ENCODE measurements at regions not wholly inside any gene's neighbourhood (a gene's known extent, or its start where the extent isn't known, plus 50 kb on each side); places are given as distances from the start of the nearest gene placed in this dataset.

DNA sequence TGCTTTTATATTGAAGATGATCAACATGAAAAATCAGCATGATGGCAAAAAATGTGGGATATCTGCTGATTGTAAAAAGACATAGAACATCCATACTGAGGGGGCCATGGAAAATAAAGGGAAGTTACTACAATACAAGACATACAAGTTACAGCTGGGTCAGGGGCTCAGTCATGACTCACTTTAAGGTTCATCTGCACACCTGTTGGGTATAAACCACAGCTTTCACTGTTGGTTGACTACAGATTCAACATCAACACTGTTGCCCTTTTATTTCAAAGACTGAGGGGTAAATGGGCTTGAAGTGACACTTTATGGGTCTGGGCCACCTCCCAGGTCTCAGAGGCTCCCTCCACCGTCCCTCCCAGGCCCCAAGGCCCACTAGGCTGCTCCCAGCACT lies 98.1 kb upstream of the IRS2 start:
- no peaks in the 10 kb centered on the region; the same call in 1 of the 2 replicates for H3K79me1 ChIP-seq (ENCODE audit: low read depth, low read length)
- no peaks in the 10 kb centered on the region for H4K20me1 ChIP-seq (replicated peaks in 1 of 2; ENCODE audit: control insufficient read depth in 1 of 2, insufficient read depth in 2 of 2, low read length in 2 of 2)
- H4K5ac ChIP-seq (ENCODE audit: insufficient read length, low read depth, low read length): no peak overlapping the region
- FAIRE-seq: no peak
- no peak overlapping the region for H2BK5ac ChIP-seq (ENCODE audit: low read depth, low read length)
- no peak overlapping the region for H3K9ac ChIP-seq (replicated peaks in 1 of 4; ENCODE audit: extremely low read depth in 1 of 4, low read depth in 3 of 4, low read length in 3 of 4)
- no peak overlapping the region for H3K4me2 ChIP-seq (ENCODE audit: insufficient read depth in 1 of 2, low read depth in 2 of 2, low read length in 2 of 2)
- no peak overlapping the region for H4K91ac ChIP-seq (replicated peaks; ENCODE audit: insufficient read length, low read length)
- POLR2A ChIA-PET (ENCODE audit: partially characterized antibody): no interaction called here
- H2AK5ac ChIP-seq (ENCODE audit: low read depth, low read length): no peak overlapping the region
- H2BK20ac ChIP-seq (ENCODE audit: low read length): no peak overlapping the region
- H3K4me1 ChIP-seq (replicated peaks in 1 of 4; ENCODE audit: control insufficient read depth in 3 of 4, insufficient read depth in 4 of 4, low read length in 3 of 4): no peaks in the 10 kb centered on the region
- no peak overlapping the region for H3K18ac ChIP-seq (ENCODE audit: extremely low read depth, low read length)
- H3K4ac ChIP-seq (replicated peaks; ENCODE audit: insufficient read length, low read depth, low read length): no peak overlapping the region
- H3K36me3 ChIP-seq (ENCODE audit: control insufficient read depth in 2 of 4, insufficient read depth in 4 of 4, low read length in 3 of 4): no peaks in the 10 kb centered on the region
- H3K14ac ChIP-seq (ENCODE audit: insufficient read length): no peak overlapping the region
- H2AFZ ChIP-seq (ENCODE audit: low read length): no peak overlapping the region
- no peaks in the 10 kb centered on the region for H3K27me3 ChIP-seq (replicated peaks in 1 of 4; ENCODE audit: control insufficient read depth in 3 of 4, extremely low read depth in 1 of 4, insufficient read depth in 3 of 4, low read length in 3 of 4)
- H3K56ac ChIP-seq (replicated peaks; ENCODE audit: insufficient read length, low read depth, low read length): no peak overlapping the region
- no peaks in the 10 kb centered on the region for H3K9me3 ChIP-seq (ENCODE audit: insufficient read depth in 2 of 2, low read depth in 1 of 2, low read length in 1 of 2)
- DNase-seq (ENCODE audit: low read depth in 1 of 2, low spot score in 2 of 2): no peak
- H2BK12ac ChIP-seq (ENCODE audit: low read depth, low read length): no peak overlapping the region
- no peak overlapping the region for H3K27ac ChIP-seq (ENCODE audit: low read depth, low read length)
- H3K4me3 ChIP-seq (ENCODE audit: extremely low read depth in 1 of 4, insufficient read depth in 2 of 4, low read depth in 3 of 4, low read length in 4 of 4): no peak overlapping the region
- H3K23me2 ChIP-seq (ENCODE audit: low read depth, low read length): no peaks in the 10 kb centered on the region
- 88% methylated on average over 1 of the region's 1 CpG; no CpG with 5 or more reads in 1 of the 2 experiments for WGBS, 2 experiments (ENCODE audit: extremely low coverage in 1 of 2, insufficient coverage in 1 of 2, insufficient read length in 1 of 2, insufficient replicate concordance in 2 of 2, low coverage in 1 of 2, low lambda C conversion rate in 2 of 2, missing lambda C conversion rate in 1 of 2)
- CTCF ChIA-PET (ENCODE audit: partially characterized antibody): interaction anchor here (0.8 to 1.1 kb wide), 2 partner anchors 11 to 20 kb away, joined by 3 read pairs; no protein-coding TSS in a partner anchor
- H4K8ac ChIP-seq (ENCODE audit: extremely low read depth, insufficient read depth, low read length): no peak overlapping the region
- H3K79me2 ChIP-seq (ENCODE audit: control insufficient read depth in 1 of 2, insufficient read depth in 2 of 2, low read length in 2 of 2): no peaks in the 10 kb centered on the region
- H3K23ac ChIP-seq (ENCODE audit: insufficient read length): no peak overlapping the region
- no peak overlapping the region for H2BK120ac ChIP-seq (replicated peaks; ENCODE audit: low read depth, low read length)
- H2BK15ac ChIP-seq (ENCODE audit: low read length): no peak overlapping the region
- no peak for TF ChIP-seq BACH1 (IDR thresholded peaks at IDR 0.05; ENCODE audit: low read length)
- no peak for TF ChIP-seq POLR2A (IDR thresholded peaks at IDR 0.05; ENCODE audit: control extremely low read depth in 1 of 2, low read depth in 2 of 2, low read length in 2 of 2)
- TF ChIP-seq CHD2 (IDR thresholded peaks at IDR 0.05; ENCODE audit: low read length): no peak
- no peak for TF ChIP-seq TAF7 (optimal IDR thresholded peaks at IDR 0.05; ENCODE audit: borderline replicate concordance, low read depth, low read length)
- TF ChIP-seq, protein P1, sequence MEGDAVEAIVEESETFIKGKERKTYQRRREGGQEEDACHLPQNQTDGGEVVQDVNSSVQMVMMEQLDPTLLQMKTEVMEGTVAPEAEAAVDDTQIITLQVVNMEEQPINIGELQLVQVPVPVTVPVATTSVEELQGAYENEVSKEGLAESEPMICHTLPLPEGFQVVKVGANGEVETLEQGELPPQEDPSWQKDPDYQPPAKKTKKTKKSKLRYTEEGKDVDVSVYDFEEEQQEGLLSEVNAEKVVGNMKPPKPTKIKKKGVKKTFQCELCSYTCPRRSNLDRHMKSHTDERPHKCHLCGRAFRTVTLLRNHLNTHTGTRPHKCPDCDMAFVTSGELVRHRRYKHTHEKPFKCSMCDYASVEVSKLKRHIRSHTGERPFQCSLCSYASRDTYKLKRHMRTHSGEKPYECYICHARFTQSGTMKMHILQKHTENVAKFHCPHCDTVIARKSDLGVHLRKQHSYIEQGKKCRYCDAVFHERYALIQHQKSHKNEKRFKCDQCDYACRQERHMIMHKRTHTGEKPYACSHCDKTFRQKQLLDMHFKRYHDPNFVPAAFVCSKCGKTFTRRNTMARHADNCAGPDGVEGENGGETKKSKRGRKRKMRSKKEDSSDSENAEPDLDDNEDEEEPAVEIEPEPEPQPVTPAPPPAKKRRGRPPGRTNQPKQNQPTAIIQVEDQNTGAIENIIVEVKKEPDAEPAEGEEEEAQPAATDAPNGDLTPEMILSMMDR (IDR thresholded peaks at IDR 0.05; ENCODE audit: control extremely low read depth in 1 of 3, insufficient read depth in 1 of 3, low read depth in 1 of 3, low read length in 3 of 3): no peak
- no peak for TF ChIP-seq ASH2L (IDR thresholded peaks at IDR 0.05; ENCODE audit: low read length)
- no peak for TF ChIP-seq CREB1 (IDR thresholded peaks at IDR 0.05)
- no peak for TF ChIP-seq HDAC2 (IDR thresholded peaks at IDR 0.05; ENCODE audit: borderline replicate concordance in 1 of 2, low read depth in 2 of 2, low read length in 2 of 2)
- TF ChIP-seq HDAC6 (IDR thresholded peaks at IDR 0.05; ENCODE audit: low read depth, low read length): no peak
- no peak for TF ChIP-seq CBX5 (IDR thresholded peaks at IDR 0.05; ENCODE audit: low read depth, low read length)
- TF ChIP-seq NRF1 (IDR thresholded peaks at IDR 0.05; ENCODE audit: low read depth, low read length): no peak
- no peak for TF ChIP-seq GABPA (IDR thresholded peaks at IDR 0.05; ENCODE audit: borderline replicate concordance, insufficient read depth, low read length)
- TF ChIP-seq YY1 (IDR thresholded peaks at IDR 0.05; ENCODE audit: low read depth, low read length): no peak
- TF ChIP-seq EGR1 (IDR thresholded peaks at IDR 0.05; ENCODE audit: borderline replicate concordance, low read depth, low read length): no peak

All from H1 (cell line).